ENCODE measurements at regions not wholly inside any gene's neighbourhood (a gene's known extent, or its start where the extent isn't known, plus 50 kb on each side); places are given as distances from the start of the nearest gene placed in this dataset.

- TF ChIP-seq CTCF (IDR thresholded peaks at IDR 0.05; ENCODE audit: borderline replicate concordance, insufficient read depth, low read depth, low read length): no peak
- no peak overlapping the region for H3K4me3 ChIP-seq (ENCODE audit: low read depth, low read length)
Observed at GRCh38 chr20:59411170-59411569, 110.8 kb downstream of the EDN3 start.

- no peak overlapping the region for H3K4me3 ChIP-seq (ENCODE audit: low read depth, low read length)
- no peak for TF ChIP-seq CTCF (IDR thresholded peaks at IDR 0.05; ENCODE audit: borderline replicate concordance, insufficient read depth, low read depth, low read length)
Observed at GRCh38 chr20:59411589-59411988, 111.2 kb downstream of the EDN3 start.

GRCh38 chr20:59412181-59412580, 111.8 kb downstream of the EDN3 start:
- no peak for TF ChIP-seq CTCF (IDR thresholded peaks at IDR 0.05; ENCODE audit: borderline replicate concordance, insufficient read depth, low read depth, low read length)
- H3K4me3 ChIP-seq (ENCODE audit: low read depth, low read length): no peak overlapping the region

GRCh38 chr20:59412875-59413284, 112.5 kb downstream of the EDN3 start:
- TF ChIP-seq CTCF (IDR thresholded peaks at IDR 0.05; ENCODE audit: borderline replicate concordance, insufficient read depth, low read depth, low read length): no peak
- H3K4me3 ChIP-seq (ENCODE audit: low read depth, low read length): no peak overlapping the region

- H3K4me3 ChIP-seq (ENCODE audit: low read depth, low read length): no peak overlapping the region
- TF ChIP-seq CTCF (IDR thresholded peaks at IDR 0.05; ENCODE audit: borderline replicate concordance, insufficient read depth, low read depth, low read length): no peak
Observed at GRCh38 chr20:59413326-59413865, 113.0 kb downstream of the EDN3 start.

- no peak for TF ChIP-seq CTCF (IDR thresholded peaks at IDR 0.05; ENCODE audit: borderline replicate concordance, insufficient read depth, low read depth, low read length)
- H3K4me3 ChIP-seq (ENCODE audit: low read depth, low read length): no peak overlapping the region
Observed at GRCh38 chr20:59414936-59415623, 114.7 kb downstream of the EDN3 start.

- H3K4me3 ChIP-seq (ENCODE audit: low read depth, low read length): no peak overlapping the region
- no peak for TF ChIP-seq CTCF (IDR thresholded peaks at IDR 0.05; ENCODE audit: borderline replicate concordance, insufficient read depth, low read depth, low read length)
Observed at GRCh38 chr20:59416916-59417315, 116.5 kb downstream of the EDN3 start.
